ENCODE measurements at regions not wholly inside any gene's neighbourhood (a gene's known extent, or its start where the extent isn't known, plus 50 kb on each side); places are given as distances from the start of the nearest gene placed in this dataset.
"Not testable (repeated sequence)": the region's sequence is repeated elsewhere in the genome, so short reads cannot be mapped to it uniquely, and the experiment has no call there.

- TF ChIP-seq, protein P1, sequence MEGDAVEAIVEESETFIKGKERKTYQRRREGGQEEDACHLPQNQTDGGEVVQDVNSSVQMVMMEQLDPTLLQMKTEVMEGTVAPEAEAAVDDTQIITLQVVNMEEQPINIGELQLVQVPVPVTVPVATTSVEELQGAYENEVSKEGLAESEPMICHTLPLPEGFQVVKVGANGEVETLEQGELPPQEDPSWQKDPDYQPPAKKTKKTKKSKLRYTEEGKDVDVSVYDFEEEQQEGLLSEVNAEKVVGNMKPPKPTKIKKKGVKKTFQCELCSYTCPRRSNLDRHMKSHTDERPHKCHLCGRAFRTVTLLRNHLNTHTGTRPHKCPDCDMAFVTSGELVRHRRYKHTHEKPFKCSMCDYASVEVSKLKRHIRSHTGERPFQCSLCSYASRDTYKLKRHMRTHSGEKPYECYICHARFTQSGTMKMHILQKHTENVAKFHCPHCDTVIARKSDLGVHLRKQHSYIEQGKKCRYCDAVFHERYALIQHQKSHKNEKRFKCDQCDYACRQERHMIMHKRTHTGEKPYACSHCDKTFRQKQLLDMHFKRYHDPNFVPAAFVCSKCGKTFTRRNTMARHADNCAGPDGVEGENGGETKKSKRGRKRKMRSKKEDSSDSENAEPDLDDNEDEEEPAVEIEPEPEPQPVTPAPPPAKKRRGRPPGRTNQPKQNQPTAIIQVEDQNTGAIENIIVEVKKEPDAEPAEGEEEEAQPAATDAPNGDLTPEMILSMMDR (conservative IDR thresholded peaks at IDR 0.05; ENCODE audit: low read depth in 2 of 2): not testable (repeated sequence)
- TF ChIP-seq POLR2AphosphoS5 (IDR thresholded peaks at IDR 0.05; ENCODE audit: low read depth): not testable (repeated sequence)
Observed at GRCh38 chr9:108731292-108731691, 124.5 kb downstream of the ACTL7B start.

Measured in GM23338 (cell line).